GM12865 (cell line): ENCODE measurements at regions not wholly inside any gene's neighbourhood (a gene's known extent, or its start where the extent isn't known, plus 50 kb on each side); places are given as distances from the start of the nearest gene placed in this dataset.
"Not testable (repeated sequence)": the region's sequence is repeated elsewhere in the genome, so short reads cannot be mapped to it uniquely, and the experiment has no call there.

Source experiments
- DNase-seq: peaks from one replicate; pipeline ENCODE4 v3.0.0; 2010; ENCODE audit warnings: low read depth
- H3K4me3 ChIP-seq: 2 replicates; pipeline ENCODE4 v1.5.1; 2011; ENCODE audit warnings: mild to moderate bottlenecking, low read depth, low read length, control low read depth
- CTCF ChIP-seq: IDR thresholded peaks from 2 replicates; pipeline ENCODE4 v1.5.1; 2011; ENCODE audit warnings: low read length, control low read depth, low read depth, inconsistent platforms; ENCODE audit not compliant: insufficient read depth; ENCODE audit errors: missing control alignments

GRCh38 chr20:41746635-41747034, 128.5 kb upstream of the CHD6 start:
- peak; percentile 5 for TF ChIP-seq CTCF
- peak; percentile 8 for DNase-seq
- no peak overlapping the region for H3K4me3 ChIP-seq

- peak; percentile 55 for DNase-seq
- H3K4me3 ChIP-seq, result no peak overlapping the region
- peak; percentile 87 for TF ChIP-seq CTCF
These were observed 120.5 kb upstream of the CHD6 start for GRCh38 chr20:41738604-41739206.

- no peak for DNase-seq
- no peak for TF ChIP-seq CTCF
- H3K4me3 ChIP-seq, result no peak overlapping the region
These were observed 117.8 kb upstream of the CHD6 start for GRCh38 chr20:41735949-41736348.

GRCh38 chr20:41734506-41734945, 116.3 kb upstream of the CHD6 start:
- peak; percentile 97 for TF ChIP-seq CTCF
- no peak overlapping the region for H3K4me3 ChIP-seq
- DNase-seq, result peak; percentile 42

- H3K4me3 ChIP-seq, result no peak overlapping the region
- TF ChIP-seq CTCF, result no peak
- no peak for DNase-seq
These were observed 115.0 kb upstream of the CHD6 start for GRCh38 chr20:41733151-41733550.

GRCh38 chr20:41731198-41731597, 113.0 kb upstream of the CHD6 start:
- DNase-seq, H3K4me3 ChIP-seq: not testable (repeated sequence)

GRCh38 chr20:41727681-41728080, 109.5 kb upstream of the CHD6 start:
- not testable (repeated sequence) for DNase-seq, H3K4me3 ChIP-seq

GRCh38 chr20:41726727-41727126, 108.5 kb upstream of the CHD6 start:
- DNase-seq, result no peak
- no peak overlapping the region for H3K4me3 ChIP-seq
- no peak for TF ChIP-seq CTCF
